HG03108 (cell line): ENCODE measurements at regions not wholly inside any gene's neighbourhood (a gene's known extent, or its start where the extent isn't known, plus 50 kb on each side); places are given as distances from the start of the nearest gene placed in this dataset.

Experiments used
- ATAC-seq: cut with Tn5 transposase; IDR thresholded peaks from one replicate; pipeline ENCODE4 v1.9.1; 2021; ENCODE audit warnings: moderate library complexity; ENCODE audit not compliant: unreplicated experiment

DNA sequence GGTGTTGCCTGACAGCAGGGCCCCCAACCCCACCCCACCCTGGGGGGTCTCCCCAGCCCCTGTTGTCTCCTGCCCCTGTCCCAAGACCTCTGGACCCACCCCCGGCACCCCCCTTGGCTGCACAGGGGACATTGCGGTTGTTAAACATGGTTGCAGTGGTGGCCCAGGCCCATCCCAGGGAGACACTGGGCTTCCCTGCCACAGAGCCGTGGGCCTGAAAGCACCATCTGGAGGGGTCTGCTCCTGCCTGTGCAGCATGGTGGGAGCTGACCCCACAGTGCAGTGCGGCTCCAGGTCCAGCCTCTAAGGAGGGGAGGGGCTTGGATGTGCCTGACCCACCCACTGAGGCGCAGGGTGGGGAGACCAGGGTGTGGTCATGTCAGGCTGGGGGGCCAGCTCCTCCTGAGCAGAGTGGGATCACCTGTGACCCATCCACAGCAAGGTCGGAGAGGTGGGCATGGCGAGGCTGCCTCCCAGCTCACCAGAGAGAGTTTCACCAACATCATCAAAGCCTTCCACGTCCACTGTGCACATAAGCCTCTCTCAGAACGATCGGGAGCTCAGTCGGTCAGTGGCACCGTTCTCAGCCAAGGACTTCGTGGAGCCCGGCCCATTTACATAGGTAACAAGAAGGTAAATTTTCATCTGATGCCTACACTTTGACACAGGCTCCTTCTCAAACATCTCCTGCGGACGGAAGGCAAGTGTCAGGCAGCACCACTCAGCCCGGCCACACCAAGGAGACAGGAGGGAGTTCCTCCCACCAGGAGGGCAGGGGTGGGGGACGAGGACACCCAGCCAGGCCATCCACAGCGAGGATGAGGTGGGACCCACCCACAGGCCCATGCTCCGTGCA is 201.1 kb downstream of the BRD1 start:
- ATAC-seq, result no peak

GRCh38 chr22:49624421-49625177 is 203.1 kb downstream of the BRD1 start:
- ATAC-seq, result no peak

GRCh38 chr22:49623715-49624114 is 204.0 kb downstream of the BRD1 start:
- ATAC-seq, result no peak

- ATAC-seq, result no peak
These were observed 204.5 kb downstream of the BRD1 start for GRCh38 chr22:49623176-49623575.

GRCh38 chr22:49622241-49623105 is 205.2 kb downstream of the BRD1 start:
- no peak for ATAC-seq

DNA sequence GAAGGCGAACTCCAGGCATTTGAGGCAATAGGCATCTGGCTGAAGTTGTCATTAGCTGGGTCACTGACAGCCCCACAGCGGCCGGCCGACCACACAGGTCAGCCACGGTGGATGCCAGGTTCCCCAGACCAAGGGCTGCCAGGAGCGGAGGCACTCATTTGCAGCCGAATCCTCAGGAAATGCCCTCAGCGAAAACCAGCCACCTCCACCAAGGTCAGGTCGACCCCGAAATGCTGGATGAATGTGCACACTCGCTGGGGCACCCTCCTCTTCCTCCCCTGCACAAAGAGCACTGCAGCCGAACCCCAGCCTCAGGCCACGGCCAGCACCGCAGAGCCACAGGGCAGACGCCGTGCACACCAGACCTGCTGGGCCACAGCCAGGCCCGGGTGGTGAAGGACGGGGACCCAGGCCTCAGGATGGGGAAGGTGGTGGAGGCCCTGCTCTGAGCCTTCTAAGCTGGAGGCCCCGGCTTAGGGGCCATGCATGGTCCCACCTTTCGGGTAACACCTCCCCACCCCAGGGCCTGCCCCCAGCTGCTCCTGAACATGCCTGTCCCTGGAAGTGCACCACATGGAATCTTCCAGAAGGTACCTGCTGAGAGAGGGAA is 206.0 kb downstream of the BRD1 start:
- ATAC-seq, result no peak

DNA sequence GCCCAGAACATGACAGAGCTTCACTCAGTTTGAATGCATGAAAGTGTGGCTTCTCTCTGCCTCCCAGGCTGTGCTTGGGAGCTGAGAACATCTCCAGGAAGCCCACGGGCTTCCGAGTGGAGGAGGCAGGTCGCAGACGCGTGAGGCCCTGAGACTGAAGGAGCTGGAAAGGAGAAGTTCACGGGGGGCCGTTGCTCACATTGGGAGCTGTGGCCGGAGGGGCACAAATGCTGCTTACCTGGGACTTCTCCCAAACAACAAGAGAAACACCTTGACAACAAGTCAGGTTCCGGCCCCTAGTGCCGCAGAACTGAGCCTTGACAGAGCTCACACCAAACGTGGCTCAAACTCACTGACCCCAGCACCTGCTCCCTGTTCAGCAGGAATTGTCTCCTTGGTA is 207.0 kb downstream of the BRD1 start:
- no peak for ATAC-seq

DNA sequence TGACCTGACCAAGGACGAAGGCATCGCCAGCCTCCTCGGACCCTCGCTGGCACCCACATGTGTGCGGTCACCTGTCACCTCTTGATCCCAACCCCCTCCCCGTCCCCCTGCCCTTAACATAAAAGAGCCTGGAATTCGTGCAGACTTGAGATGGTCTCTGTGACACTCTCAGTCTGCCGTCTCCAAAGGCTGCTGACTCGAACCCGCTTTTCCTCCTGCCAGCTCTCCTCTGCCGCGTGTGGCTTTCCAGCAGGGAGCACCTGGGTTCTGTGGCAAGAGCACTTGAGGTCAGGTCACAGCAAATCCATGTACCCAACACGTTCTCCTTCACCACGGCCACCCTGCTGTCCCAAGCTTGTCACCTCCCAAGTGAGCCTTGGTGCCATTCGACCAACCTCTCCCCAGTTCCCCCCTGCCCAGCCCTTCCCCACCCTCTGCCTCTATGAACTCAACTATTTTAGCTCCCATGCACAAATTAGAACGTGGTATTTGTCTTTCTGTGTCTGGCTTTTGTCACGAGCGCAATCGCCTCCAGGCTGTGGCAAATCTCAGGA is 207.6 kb downstream of the BRD1 start:
- no peak for ATAC-seq

DNA sequence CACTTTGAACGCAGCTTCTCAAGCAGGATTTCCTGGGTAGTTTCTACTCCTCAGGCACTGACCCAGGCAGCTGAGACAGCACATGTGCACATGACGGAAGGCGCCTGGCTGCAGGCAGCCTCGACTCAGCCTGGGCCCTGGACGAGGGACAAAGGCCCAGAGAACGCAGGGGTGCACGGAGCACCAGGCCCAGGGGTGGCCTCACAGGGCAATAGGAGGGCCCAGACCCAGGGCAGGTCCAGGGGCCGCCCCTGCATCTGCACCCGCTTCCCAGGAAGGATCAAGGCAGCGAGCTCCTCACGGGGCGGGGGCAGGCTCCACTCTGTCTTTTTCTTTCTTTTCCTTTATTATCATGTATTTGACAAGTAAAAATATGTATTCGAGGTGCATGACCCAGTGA is 208.4 kb downstream of the BRD1 start:
- no peak for ATAC-seq

DNA sequence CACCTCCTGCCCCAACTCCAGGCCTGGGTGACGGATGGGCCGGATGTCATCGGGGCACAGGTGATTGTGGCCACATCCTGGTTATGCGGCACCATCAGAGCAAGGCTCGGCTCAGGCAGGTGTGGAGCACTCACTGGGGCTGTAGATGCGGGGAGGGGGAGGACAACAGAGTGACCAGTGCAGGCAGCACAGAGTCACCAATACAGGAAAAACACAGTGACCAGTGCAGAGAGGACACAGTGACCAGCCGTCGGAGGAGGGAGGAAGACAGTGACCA is 209.1 kb downstream of the BRD1 start:
- no peak for ATAC-seq

DNA sequence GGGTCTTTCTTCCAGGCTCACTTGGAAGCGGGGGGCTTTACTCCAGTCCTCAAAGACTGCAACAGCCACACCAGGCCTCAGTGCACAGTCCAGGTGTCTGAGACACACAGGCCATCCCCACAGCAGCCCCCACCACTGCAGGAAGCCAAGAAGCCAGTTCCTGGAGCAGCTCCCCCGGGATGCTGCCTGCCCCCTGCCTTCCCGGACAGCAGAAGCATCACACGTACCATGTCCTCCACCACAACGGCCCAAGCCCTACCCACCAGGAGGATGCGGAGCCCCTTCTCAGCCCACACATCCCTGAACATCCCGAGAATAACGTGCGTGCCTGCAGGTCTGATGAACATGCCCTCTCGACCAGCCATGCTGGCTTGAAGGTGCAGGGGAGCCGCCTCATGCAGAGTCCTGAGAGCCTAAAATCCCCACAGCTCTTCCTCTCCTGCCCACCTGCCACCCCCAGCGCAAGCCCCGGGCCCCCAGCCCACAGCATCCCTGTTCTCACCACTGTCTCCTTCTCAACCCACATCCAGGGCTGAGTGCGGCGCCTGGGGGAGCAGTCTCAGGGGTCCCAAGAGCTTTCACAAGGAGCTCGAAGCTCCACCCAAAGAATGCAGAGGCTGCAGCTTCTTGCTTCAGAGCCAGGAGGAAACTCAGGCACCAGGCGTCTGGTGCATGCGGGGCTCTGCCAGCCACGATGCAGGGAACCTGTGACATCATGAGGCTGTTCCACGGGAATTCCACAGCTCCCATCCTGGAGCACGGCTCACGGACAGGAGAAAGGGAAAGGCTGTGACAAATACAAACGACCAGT is 209.6 kb downstream of the BRD1 start:
- no peak for ATAC-seq

GRCh38 chr22:49617264-49617663 is 210.4 kb downstream of the BRD1 start:
- ATAC-seq, result no peak

- no peak for ATAC-seq
These were observed 211.1 kb downstream of the BRD1 start for GRCh38 chr22:49616356-49617231.

GRCh38 chr22:49614966-49615965 is 212.4 kb downstream of the BRD1 start:
- ATAC-seq, result no peak

GRCh38 chr22:49613511-49614270 is 214.0 kb downstream of the BRD1 start:
- no peak for ATAC-seq

GRCh38 chr22:49613108-49613507 is 214.6 kb downstream of the BRD1 start:
- no peak for ATAC-seq
